ENCODE measurements at regions not wholly inside any gene's neighbourhood (a gene's known extent, or its start where the extent isn't known, plus 50 kb on each side); places are given as distances from the start of the nearest gene placed in this dataset.
"Not testable (repeated sequence)": the region's sequence is repeated elsewhere in the genome, so short reads cannot be mapped to it uniquely, and the experiment has no call there.

DNA sequence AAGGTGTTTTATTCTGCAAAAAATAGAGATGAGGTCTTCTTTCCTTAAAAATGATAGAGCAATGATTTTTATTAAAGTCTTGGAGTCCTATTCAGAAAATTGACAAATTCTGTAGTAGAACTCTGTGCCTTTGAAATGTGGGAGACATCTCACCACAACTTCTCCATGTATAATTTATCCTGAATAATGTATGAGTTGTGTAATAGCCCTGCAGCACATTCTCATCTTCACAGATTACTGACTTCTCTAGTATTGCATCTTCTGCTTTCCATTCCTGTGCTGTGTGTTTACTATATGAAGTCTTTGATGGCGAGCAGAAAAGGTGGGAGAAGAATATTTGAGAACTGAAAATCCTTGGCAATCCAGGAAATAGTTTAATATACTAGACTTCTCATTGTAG lies 255.6 kb downstream of the TTC6 start:
- no peak for DNase-seq

DNA sequence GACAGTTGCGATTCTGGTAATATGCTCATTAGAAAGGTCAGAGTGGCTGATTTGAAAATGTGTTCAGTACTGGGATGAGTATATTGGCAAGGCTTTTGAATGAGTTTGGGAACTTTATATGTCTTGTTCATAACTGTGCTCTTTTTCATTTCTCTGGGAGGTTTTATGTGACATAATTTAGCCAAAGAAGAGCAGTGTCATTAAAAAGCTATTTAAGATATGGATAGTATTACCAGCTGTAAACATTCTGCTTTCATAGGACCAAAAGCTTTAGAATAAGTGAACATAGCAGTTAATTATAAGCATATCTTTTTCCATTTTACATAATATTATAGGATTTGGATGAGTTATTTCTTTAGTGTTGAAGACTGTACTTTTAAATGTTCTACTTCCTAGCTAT lies 260.4 kb downstream of the TTC6 start:
- no peak for DNase-seq

DNA sequence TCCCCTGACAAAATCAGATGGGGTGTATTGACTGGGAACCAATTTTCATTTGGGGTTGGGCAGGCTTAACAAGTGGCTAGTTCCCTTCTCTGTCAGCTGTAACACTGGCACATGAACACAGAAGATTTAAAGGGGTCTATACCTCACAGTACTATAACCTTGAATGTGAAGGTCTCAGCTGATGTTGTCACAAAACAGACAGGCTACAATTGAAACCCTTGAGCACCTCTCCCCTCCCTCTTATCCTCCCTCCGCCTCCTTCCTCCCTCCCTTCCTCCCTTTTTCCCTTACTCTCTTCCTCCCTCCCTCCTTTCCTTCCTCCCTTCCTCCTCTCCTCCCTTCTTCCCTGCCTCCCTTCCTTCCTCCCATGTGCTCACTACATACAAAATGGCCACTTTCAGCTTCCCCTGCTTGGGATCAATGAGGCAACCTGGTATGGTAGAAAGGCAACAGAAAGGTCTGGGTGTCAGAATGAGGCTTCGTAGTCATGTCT lies 262.4 kb downstream of the TTC6 start:
- no peak for DNase-seq

- DNase-seq, result no peak
Observed at GRCh38 chr14:37858733-37859132, 263.3 kb downstream of the TTC6 start.

- no peak for DNase-seq
Observed at GRCh38 chr14:37859177-37859576, 263.7 kb downstream of the TTC6 start.

DNA sequence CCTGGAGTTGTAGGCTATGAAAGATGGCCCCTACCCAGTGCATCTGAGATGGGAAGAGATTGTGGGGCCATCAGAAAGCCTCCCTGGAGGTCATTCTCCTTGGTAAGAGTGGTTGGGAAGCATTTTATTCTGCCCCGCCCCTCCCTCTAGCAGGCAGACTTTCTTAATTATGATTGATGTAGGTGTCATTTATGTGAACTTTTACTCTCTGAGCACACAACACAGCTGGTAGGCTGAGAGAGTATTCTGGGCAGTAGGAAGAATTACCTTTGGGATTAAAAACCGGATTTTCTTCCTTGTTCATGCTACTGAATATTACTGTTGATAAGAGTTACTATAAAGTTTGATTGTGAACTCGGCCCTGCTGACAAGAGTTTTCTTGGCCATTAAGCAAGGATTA lies 266.8 kb downstream of the TTC6 start:
- DNase-seq, result no peak

DNA sequence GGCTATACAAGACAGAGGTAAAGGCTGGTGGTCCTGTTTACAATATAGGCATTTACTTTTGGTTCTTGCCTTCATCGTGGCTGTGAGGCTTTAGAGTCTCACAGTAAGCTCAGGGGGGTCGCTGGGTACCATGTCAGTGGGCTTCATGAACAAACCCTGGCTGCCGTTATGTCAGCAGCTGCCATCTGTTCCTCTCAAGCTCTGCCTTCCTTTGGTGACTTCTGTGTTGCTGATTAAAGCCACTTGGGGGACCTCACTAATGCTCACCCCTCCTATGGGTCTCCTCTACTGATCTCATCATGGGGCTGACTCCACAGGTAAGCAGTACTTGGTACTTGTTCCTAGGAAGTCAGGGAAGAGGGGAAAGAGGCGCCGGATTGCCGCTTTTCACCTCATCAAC lies 268.7 kb downstream of the TTC6 start:
- DNase-seq, result no peak

DNA sequence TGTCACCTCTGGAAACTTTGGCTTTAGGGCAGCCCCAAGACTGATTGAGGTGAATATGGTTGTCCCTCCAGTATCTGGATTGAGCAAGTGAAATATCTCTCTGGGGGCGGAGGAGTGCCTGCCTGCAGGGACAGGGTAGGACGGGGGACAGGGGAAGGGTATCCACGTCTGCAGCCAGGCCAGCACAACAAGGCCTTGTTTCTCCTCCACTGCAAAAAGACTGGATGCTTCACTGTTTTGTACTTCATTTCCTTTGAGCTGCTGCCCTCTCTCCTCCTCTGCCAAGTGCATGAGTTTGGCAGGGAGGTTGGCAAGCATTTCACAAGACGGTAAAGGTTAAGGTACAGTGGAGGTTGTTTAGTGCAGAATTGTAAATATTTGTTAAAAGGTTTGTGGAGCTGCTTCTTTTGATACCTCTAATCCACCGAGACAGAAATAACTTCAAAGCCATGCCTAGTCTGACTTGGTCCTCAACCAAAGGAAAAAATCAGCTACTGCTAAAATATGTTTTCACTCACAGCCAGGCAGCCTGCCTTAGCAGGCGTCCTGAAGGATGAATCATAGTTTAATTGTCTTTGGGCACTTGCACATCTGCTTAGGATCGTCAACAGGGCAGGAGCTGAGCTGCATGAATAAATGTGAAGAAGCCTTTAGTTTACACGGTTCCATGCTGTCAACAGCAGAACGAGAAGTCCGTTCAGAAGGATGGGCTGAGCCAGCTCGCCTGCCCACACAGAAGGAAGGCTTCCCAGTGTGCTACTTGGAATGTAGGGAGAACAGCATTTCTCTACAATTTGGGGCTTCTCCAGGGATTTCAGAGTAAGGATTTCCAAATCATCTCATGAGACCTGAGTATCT lies 269.7 kb downstream of the TTC6 start:
- peak; percentile 69 for DNase-seq

DNA sequence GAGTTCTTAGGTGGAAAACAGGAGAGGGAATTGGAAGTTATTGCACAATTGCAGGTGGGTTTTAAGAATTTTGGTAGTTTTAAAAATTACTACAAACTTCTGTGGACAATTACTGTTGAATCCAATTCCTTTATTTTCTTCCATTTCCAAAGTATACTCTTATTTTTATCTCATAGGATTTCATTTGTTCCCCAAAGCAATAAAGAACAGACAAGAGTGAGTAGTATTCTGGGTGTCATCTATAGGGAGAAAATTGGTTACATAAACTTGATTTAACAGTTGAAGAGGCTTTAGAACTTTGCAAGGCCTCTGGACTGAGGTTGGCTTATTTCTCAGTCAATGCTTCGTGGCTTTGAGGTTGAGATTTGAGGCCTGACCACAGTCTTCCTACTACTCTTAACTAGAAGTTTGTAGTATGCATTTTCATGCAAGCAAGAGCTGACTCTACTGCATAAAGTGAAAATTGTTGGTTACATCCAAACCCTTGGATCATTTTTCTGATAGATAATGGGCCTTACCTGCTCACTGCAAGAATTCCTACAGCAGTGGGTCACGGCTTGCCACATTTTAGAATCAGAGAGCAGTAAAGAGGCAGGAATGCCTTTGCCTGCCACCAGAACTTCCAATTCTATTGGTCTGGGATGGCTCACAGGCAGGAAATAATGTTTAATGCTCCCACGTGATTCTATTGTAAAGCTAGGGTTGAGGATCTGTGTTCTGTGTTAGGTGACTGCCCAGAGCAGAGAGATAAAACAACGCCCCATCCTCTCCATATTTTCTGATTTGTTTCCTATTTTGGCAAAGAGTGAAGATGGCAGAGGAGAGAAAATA lies 270.5 kb downstream of the TTC6 start:
- DNase-seq, result no peak

DNA sequence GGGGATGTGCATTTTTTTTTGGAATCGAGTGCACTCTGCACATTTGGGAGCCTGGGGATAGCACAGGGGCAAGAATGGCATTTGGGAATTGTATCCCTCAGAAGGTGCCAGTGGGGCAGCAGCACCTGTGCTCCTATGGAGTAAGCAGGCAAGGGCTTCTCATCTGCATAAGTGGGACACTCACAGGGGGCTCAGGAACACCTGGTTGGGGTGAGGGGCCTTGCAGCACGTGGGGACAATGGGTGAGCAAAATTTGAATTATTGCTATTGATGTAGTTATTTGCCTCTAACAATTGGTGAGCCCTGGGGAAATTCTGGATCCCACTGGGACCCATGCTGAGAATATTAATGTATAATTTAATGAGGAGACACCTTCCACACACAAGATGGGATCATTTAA lies 274.2 kb downstream of the TTC6 start:
- DNase-seq, result no peak

- DNase-seq, result no peak
Observed at GRCh38 chr14:37870170-37870569, 274.7 kb downstream of the TTC6 start.

GRCh38 chr14:37870632-37871346 lies 275.4 kb downstream of the TTC6 start:
- no peak for DNase-seq

GRCh38 chr14:37874065-37874428 lies 278.6 kb downstream of the TTC6 start:
- DNase-seq, result not testable (repeated sequence)

DNA sequence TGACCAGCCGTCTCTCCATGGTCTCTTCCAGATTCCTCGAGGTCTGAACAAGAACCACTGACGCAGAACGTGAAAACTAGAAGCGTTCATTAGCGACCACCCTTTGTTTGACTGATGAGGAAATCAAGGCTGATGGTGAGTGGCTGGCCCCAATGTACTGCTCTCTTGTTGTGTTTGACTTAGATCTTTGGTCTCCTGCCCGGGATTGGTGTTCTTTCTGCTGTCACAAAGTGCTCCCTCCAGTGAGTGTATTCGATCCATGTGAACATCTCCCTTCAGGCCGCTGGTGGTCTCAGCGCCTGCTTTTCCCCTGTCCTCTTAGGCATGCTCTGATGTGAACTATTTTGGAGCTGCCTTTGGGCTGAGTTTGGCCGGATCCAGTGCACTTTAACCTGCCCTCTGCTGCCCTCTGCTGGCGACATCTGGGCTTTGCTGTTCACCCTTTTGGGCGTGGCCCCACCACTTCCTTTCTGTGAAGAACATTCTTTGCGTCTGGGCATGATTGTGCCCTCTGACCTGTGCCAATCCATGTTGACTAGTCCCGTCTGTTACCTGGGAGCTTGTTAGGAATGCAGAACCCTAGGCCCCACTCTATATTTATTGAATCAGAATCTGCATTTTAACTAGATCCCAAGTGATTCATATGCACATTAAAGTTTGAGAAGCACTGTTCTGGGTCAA lies 279.1 kb downstream of the TTC6 start:
- peak; percentile 77 for DNase-seq

DNA sequence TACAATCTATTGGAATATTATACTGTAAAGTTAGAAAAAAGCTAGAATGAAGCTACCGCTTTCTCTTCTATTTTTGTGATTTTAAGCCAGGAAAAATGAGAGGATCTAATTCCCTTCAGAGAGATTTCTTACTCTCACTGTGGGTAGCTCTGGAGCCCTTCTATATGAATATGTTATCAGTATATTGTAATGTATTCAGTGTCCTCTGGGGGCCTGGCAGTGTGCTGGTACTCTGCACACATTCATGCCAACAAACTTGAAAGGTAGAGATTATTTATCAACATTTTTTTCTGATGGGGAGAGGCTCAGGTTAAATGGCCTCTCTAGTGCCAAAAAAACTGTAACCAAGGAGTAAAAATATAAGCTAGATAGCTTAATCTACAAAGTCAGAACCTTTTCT lies 292.8 kb downstream of the TTC6 start:
- DNase-seq, result no peak

- peak; percentile 53 for DNase-seq
Observed at GRCh38 chr14:37889087-37889486, 293.7 kb downstream of the TTC6 start.

DNA sequence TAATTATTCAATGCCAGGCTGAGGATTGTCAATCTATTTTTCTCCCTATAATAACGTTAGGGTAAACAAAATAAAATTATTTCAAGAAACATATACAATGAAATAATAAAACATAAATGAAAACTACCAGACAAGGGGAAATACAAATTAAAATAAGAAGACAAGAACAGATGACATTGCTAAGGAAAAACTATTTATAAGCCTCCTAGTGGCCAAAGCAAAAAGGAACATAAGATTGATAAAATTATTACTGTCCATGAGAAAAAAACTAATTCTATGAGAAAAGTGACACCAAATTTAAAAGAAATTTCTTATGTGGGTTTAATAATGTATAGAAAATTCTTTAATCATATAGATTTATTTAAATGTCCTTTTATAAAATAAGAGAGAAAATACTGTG lies 294.7 kb downstream of the TTC6 start:
- no peak for DNase-seq

DNA sequence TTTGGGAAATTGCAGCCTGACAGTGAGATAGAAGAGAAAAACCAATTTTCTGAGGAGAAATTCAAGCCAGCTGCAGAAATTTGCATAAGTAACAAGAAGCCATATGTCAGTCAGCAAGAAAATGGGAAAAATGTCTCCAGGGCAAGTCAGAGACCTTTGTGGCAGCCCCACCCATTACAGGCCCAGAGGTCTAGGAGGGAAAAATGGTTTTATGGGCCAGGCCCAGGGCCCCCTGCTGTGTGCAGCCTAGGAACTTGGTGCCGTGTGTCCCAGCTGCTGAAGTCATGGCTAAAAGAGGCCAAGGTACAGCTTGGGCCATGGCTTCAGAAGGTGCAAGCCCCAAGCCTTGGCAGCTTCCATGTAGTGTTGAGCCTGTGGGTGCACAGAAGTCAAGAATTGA lies 296.1 kb downstream of the TTC6 start:
- DNase-seq, result not testable (repeated sequence)

GRCh38 chr14:37894463-37894862 lies 299.0 kb downstream of the TTC6 start:
- DNase-seq, result no peak

DNA sequence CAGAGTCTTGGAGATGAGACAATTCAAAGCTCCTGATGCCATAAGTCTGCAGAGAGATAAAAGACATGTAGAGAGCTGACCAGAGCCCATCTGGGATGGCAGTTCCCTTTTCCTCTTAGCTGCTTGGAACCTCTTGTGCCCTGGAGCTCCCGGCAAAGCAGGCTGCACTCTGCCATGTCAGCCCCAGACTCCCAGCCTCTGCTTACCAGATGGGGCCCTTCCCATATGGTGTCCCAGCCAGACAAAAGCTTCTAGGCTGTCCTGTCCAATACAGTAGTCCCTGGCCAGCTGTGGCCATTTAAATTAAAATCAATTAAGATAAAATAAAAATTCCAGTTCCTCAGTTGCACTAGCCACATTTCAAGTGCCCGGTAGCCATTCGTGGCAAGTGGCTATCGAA lies 303.9 kb downstream of the TTC6 start:
- no peak for DNase-seq

GRCh38 chr14:37900561-37900960 lies 305.1 kb downstream of the TTC6 start:
- DNase-seq, result no peak

- no peak for DNase-seq
Observed at GRCh38 chr14:37901978-37902377, 305.7 kb upstream of the SSTR1 start.
